GM19238 (cell line): ENCODE measurements at regions not wholly inside any gene's neighbourhood (a gene's known extent, or its start where the extent isn't known, plus 50 kb on each side); places are given as distances from the start of the nearest gene placed in this dataset.

Source experiments
- DNase-seq: peaks from one replicate; pipeline ENCODE4 v3.0.0; 2011; ENCODE audit warnings: low spot score; ENCODE audit not compliant: insufficient read length

DNA sequence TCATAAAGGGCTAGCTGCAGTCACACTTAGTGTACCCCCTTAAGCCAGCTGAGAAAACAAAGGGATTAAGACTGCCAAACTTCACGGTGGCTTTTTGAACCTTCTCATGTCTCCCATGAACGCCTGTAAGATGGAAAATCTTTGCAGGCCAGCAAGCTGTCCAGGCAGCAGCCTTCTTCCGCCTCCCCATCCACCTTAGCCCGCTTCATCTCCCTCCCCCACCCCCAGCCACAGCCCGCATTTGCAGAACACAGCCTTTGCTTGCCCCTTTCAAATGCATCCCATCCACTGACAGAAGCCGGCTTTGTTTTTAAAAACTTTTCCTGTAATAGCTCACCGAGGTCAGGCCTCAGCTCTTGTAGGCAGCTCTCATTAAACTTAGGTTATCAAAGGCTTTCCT, 113.8 kb upstream of the FAM9B start:
- no peak for DNase-seq

GRCh38 chrX:9148615-9149399, 114.9 kb upstream of the FAM9B start:
- no peak for DNase-seq

DNA sequence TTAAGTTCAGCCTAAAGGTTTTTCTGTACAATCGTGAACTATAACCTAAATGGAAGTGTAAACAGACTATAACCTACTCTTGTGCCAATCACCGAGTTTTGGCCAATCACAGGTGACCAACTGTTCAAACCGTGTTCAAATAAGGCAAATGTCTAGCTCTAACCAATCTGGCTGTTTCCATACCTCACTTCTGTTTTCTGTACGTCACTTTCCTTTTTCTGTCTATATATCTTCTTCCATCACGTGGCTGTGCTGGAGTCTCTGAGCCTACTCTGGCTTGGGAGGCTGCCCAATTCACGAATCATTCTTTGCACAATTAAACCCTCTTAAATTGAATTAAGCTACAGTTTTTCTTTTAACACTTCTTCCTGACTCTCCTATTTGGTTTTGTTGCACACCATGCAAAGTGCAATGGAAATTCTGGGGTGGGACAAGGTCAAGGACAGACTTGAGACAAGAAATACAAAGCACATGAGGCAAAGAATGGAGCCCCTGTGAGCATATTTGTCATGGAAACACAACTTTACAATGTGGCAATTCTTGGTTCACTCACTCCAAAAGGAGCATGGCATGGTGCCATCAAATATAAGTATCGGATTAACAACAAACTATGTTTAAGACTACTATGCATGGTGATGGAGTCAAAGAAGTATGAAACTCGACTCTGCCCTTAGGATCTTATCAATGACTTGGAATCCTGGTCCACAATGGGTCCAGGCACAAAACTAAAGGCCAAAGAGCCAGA, 115.7 kb upstream of the FAM9B start:
- no peak for DNase-seq

DNA sequence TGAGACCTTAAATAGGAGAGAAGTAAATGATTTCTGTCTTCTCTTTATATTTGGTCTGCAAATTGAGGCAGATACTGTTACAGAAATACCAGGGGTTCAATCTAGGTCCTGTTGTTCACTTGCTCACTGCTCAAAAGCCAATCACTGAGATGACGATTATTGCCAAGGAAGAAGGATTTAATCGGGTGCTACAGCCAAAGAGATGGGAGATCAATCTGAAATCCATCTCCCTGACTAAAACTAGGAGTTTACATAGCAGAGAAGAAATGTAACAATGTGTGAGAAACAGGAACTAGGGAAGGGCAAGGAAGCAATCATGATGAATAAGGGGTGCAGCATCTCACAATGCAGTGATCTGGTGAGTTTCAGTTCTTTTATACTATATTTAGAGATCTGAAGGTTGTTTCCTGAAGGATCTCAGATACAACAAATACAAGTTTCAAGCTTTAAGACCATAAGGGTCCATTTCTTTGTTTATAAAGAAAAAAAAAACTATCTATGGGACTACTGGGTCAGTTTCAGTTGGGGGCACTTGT, 117.9 kb upstream of the FAM9B start:
- no peak for DNase-seq

GRCh38 chrX:9153300-9153699, 119.4 kb upstream of the FAM9B start:
- DNase-seq = no peak

DNA sequence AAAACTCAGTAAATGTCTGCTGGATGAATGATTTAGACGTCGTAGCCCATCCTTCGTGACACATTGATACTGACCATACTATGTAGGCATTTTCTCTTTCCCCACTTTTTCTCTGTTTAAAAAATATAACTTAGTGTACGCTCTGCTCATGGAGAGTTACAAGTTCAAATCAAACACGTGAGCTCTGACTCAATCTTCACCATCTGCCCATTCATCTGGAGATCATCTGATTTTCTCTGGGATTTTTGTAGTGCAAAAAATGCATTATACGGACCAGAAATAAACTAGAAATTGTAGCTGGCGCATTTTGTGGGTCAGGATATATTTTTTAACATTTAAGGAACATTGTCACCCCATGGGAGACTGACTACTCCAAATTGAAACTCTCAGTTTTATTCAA, 124.7 kb upstream of the FAM9B start:
- DNase-seq = no peak

DNA sequence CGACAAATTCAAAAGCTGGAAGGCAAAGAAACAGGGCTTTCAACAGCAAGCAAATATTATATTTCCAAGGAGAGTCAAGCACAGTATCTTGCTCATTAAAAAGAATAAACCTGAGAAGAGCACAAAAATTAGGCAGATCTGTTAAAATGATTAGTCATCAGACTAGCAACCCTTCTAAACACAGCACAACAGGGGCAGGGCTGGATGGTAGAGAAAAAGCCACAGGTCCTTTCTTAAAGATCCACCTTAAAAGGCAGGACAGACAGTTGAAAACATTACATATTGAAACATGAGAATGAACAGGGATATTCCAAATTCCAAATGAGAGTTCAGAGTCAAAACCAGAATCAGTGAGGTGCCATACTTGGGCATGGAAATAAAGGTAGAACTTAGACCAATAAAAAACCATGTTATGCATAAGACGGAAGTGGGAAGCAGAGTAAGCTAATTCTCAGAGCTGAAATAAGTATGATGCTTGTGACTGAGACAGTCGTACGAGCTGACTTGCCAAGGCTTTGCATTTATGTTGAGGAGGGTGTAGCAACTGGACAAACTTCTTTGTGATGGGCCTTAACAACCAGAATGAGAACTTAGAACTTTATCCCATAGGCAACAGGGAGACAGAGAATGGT, 126.9 kb upstream of the FAM9B start:
- no peak for DNase-seq

DNA sequence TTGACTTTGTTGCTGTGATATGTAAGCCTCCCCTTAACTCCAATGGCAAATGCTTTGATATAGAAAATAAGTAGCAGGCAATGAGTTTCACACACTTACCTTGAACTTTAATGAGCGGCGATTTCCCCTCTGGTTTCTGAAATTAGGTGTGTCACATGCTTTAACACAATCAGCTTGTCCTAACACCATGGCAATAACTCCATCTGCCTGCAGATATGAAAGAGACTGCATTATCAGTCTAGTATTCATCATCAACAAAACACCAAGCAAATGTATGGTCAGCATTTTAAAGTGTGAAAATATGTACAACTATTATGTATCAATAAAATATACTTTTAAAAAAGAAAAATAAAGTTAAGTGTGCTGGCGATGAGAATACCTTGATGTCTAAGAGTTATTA, 128.8 kb upstream of the FAM9B start:
- no peak for DNase-seq

- DNase-seq = no peak
Observed at GRCh38 chrX:9163214-9163709, 129.3 kb upstream of the FAM9B start.

DNA sequence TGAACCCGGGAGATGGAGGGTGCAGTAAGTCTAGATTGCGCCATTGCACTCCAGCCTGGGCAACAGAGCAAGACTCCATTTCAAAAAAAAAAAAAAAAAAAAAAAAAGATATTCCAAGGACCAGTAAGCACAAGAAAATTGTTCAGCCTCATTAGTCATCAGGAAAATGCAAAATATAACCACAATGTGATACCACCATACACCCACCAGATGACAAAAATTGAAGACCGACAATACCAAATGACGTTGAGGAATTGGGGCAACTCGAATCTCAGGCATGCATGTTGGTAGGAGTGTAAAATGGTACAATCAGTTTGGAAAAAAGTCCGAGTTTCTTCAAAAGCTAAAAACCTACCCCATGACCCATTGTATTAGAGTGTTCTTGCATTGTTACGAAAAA, 130.2 kb upstream of the FAM9B start:
- DNase-seq = no peak

- no peak for DNase-seq
Observed at GRCh38 chrX:9164533-9165426, 130.9 kb upstream of the FAM9B start.

DNA sequence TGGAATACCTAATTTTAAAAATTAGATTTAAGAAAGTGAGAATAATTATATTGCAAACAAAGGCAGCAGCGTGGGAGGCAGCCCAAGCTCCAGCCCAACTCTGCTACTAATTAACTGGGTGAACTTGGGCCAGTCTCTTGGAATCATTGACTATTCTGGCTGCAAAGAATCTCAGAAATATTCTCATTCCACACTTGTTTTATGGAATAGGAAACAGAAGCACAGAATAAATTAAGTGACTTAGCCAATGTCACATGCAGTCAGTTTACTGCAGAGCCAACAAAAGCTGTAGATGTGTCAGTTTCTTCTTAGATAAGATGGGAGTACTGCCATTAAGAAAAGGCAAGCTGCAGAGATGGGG, 132.6 kb upstream of the FAM9B start:
- DNase-seq = no peak

- DNase-seq = no peak
Observed at GRCh38 chrX:9171841-9172463, 138.0 kb upstream of the FAM9B start.

DNA sequence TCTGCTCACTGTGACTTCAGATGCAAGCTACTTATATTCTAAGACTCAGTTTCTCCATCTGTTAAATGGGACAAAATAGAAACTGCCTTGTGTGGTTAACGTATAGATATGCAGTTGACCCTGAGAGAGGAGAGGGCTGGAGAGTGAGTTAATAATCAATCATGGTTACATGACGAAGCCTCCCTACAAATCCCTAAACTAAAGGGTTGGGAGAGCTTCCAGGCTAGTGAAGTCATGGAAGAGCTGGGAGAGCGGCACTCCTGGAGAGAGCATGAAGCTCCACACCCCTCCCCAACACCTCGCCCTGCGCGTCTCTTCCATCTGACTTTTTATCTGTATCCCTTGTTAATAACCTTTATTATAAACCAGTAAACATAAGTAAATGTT, 138.5 kb upstream of the FAM9B start:
- no peak for DNase-seq

DNA sequence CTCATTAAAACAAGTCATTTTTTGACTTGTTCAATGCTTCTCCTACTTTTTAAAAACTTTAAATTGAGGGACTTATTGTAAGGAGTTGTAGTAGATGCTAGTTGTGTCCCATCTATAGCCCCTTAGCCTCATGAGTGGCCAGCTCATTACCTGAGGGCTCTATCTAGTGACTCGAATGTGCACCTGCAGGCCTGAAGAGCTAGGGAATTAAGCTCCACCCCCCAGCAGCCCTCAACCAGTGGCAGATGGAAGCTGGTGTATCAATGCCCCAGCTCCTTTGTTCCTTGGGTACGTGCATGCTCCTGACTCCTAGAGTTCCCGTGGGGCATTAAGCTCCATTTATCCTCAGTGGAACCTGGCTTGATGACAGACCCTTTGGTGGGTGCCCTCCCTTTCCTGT, 146.7 kb upstream of the FAM9B start:
- DNase-seq = no peak

DNA sequence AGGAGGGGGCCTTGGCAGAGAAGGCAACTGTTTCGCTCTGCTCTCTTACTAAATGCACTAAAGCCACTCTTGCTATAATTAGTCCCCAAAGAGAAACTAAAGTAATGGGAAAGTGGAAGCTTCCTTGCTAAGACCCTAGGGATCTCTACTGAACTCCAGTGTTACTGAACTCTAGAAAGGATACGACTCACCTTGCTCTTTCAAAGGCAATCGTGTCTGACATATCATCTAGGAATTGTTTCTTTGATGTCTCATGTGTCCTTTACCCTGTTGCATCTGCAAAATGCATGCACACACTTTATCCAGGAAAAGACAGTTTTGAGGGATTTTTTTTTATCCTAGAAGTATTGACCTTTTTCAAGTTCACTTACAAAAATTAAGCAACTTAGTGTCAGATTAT, 148.1 kb upstream of the FAM9B start:
- no peak for DNase-seq

DNA sequence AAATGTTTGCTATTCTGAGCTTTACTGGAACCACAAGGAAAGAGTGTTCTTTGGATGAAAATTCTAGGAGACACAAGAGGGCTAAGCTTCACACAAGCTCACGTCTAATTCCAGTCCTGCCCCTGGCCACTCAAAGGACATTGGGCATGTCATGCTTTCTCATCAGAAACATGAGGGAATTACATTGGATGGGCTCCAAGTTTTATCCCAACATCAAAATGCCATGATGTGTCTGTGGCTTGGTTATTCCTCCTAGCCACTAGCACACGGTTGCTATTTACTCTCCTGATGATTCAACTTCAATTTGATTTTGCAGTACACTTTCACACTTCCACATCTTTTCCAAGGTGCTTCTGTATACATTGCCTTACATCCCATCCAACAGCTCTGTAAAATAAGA, 149.6 kb upstream of the FAM9B start:
- DNase-seq = no peak

DNA sequence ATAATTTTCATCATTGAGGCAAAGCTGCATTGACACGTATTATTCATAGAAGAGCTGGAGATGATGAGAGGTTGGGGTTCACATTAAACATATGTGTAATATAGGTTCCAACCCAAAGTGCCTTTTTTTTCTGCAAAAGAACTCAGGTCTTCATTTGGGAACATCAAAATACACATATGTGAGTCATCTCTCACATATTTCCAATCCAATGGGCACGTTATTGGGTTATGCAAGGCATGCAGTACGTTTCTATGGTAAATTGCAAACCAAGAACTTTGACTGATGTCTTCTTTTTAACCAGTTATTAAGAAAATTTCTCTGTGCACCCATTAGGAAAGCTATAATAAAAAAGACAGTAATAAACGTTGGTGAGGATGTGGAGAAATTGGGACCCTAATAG, 150.3 kb upstream of the FAM9B start:
- no peak for DNase-seq

GRCh38 chrX:9188117-9188516, 154.2 kb upstream of the FAM9B start:
- no peak for DNase-seq

DNA sequence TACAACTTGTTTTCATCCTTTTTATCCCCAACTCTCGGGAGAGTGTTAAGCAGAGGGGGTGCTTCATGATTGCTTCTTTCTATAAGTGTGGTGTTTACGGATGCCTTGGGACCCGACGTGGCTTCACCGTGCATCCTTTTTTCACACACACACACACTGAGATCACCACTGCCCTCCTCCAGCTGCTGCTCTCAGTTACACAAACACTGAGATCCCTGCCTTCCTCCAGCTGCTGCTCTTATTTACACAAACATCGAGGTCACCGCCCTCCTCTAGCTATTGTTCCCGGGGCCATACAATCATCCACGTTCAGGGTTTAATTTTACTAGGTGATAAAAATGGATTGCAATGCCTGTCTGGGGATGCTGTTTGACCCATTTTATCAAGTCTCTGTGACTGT, 155.4 kb upstream of the FAM9B start:
- no peak for DNase-seq

- DNase-seq = no peak
Observed at GRCh38 chrX:9191392-9191791, 157.5 kb upstream of the FAM9B start.
